SKM-1 treated with dmso at 0.1 percent for 144 hours (cell line): ENCODE measurements at regions not wholly inside any gene's neighbourhood (a gene's known extent, or its start where the extent isn't known, plus 50 kb on each side); places are given as distances from the start of the nearest gene placed in this dataset.
"Not testable (repeated sequence)": the region's sequence is repeated elsewhere in the genome, so short reads cannot be mapped to it uniquely, and the experiment has no call there.

Experiments
- DNase-seq: peaks from one replicate; lab custom pipeline; 2025; ENCODE audit not compliant: unreplicated experiment; lab: John Stamatoyannopoulos, UW

DNA sequence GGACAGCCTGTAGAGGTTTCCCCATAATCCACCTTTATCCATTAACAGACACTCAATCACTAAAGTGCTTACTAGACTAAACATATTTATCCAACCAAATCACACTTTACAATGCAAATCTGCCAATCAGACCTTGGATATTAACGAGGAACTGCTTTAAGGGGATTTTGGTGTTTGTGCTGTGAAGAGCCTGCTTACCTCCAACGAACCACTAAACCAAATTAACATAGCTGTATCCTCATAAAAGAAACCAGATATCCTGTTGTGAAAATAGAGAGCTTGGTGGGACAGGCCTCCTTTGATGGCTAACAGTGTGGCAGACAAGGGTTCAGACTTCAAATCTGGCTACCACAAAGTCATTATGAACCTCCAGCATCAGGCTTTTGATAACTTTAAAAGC is 252.6 kb upstream of the HAND2 start:
- DNase-seq, result no peak

- DNase-seq, result no peak
Observed at GRCh38 chr4:173777921-173778320, 247.9 kb upstream of the HAND2 start.

DNA sequence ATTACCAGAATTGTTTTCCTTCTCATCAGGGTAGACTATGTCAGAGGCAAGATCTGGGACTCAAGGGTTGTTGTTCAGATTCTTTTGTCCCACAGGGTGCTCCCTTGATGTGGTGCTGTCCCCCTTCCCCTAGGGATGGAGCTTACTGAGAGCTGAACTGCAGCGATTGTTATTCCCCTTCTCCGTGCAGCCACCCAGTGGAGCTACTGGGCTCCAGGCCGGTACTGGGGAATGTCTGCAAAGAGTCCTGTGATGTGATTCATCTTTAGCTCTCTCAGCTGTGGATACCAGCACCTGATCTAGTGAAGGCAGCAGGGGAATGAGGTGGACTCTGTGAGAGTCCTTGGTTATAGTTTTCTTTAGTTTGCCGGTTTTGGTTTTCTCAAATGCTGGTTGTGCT is 247.4 kb upstream of the HAND2 start:
- DNase-seq, result no peak

- DNase-seq, result no peak
Observed at GRCh38 chr4:173769568-173769967, 239.5 kb upstream of the HAND2 start.

DNA sequence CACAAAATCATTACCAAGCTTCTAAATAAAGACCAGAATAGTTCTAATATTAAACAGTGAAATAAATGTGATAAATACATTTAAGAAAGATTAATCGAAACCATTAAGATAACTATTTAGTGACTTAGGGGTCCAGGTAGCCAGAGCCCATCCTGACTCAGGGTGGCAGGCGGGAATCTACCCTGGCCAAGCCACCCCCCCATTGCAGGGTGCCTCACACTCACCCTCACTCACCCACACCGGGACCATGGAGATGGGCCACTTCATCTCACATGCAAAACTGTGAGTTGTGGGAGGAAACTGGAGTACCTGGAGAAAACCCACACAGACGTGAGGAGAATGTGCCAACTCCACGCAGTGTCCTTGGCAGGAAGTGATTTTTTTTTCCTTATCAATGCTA is 237.6 kb upstream of the HAND2 start:
- no peak for DNase-seq

DNA sequence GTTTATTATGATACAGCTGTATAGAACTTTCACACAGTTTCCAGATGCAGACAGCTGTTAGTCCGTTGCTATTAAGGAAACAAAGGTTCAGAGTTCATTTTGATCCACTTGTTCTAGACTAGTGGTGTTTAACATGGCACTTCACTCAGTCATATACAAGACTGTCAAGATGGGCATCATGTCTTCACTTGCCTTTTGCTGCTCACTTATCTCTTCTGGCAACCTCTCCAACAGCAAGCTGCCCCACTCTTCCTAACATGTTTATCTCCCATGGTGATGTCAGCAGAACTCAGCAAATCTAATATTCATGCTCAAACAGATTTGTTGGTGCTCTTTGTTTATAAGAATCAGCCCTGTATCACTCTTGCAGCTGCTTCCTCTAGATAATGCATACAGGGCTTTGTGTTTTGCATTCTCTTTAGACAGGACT is 236.2 kb upstream of the HAND2 start:
- no peak for DNase-seq

DNA sequence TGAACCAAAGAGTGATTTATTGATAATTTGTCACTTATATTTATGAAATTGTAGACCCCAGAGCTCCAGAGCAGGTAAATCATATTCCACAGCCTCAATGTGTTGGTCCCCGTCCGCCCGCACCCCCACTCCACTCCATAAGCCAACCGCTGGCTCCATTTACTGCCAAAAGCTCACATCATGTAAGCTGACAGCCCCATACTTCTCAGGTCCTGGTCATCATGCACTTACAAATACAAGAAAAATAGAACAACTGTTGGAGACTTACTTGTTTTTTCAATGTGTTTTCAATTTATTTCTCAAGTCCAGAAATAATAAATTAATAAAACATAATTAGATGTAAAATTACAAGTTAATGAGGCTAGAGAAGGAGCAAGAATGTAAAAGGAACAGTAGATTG is 235.7 kb upstream of the HAND2 start:
- DNase-seq, result no peak

DNA sequence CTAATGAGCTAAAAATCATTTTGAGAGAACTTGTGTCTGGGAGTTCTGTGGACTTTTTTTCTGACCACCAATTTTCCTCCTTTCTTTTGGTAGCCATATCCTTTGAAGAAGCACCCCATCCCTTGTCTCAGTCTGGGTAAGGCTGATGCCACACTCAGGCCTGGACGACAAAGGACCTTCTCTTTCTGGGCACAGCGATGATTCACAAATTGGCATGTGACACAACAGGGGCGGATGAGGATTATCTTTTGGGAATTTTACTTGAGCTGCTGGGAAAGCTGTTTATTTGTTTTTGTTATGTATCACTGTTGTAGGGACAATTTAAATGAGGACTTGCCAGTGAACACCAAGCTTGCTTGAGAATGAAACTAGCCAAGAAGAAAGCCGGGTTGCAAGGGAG is 233.4 kb upstream of the HAND2 start:
- no peak for DNase-seq

DNA sequence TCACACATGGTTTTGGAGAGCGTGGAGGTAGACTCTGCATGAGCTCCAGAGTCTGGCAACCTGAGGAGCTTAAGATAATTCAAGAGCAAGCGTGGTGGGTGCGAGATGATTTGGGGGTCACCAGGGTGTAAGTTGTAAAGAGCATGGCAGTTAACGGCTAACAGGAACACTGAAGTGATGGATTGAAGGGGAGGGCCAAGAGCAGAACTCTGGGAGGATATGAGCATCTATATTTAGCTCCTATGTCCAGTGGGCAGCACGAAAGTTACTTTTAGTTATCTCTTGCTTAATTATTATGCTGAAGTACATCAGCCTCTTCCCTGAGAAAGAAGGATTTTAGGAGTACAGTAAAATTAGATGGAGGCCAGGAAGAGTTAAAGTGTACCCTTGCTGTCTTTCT is 231.9 kb upstream of the HAND2 start:
- DNase-seq, result no peak

DNA sequence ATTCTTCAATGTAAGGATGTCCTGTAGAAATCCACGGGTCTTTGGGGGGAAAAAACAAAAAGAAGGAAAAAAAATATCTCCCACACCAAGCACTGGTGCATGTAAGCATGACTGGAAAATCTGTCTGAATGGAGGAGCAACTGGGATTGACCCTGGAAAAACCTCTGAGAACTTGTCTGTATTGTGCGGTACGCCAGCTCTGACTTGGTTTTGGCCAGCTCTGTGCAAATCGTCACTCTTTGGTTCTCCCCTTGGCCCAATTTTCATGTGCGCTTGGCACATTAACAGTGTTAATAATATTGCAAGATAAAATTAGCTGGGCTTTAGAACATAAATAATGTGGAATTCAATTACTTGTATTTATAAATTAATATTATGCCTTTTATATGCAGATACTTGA is 231.2 kb upstream of the HAND2 start:
- DNase-seq, result no peak

DNA sequence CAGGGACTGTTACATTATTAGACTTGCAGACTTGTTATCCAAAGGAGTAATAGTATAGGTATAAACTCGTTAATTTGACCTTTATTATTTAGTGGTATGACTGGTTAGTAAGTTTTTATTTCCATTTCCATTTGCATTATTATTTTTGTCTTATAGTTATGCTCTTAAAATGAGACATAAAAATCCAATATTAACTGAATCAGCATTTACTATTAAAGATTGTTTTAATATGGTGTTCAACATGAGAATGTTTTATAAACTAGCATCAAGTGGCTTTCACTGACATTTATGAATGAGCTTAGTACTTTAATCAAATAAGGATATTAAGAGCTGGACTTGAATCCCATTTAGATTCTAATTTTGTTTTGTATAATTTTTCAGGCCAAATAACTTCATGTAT is 228.1 kb upstream of the HAND2 start:
- no peak for DNase-seq

DNA sequence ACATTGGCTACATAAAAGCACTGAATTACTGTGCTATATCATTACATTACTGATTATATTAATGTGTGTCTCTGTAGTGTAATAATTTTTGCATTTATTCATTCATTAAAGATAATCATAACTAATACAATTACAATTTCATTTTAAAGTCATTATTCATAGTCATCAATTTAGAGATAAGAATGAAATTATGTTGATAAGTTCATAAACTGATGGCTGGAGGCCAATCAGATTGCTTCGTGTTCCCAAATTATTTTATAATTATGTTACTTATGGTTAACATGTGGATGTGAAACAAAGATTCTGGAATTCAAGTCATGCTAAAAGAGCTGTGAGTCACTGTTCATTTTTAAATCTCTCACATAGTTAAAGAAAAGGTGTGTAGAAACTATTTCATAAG is 223.4 kb upstream of the HAND2 start:
- no peak for DNase-seq

DNA sequence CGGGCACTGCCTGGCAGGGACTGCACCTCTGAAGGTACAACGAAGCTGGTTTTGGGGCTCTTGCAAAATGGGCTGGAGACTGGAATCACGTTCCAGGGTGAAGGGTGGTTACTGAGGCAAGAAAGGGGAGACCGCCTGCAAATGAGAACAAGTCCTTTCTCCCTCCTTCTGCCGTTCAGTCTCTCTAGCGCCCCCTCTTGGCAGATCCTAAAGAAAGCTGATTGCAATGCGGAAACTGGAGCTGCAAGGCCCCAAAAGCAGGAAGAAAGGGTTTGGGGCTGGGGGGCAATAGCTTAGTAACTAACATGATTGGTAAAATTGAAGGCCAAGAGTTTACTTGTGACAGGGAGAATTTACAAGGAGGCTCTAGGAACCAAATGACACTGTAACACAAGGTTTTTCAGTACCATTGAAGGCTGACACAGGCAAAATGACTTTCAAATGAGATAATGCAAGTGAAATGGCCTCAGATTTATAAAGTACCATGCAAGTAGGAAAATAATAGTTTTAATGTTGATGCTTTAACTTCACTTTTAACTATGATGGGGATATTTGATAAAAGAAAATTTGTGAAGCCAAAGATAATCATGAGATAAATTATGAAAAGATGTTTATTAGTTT is 222.7 kb upstream of the HAND2 start:
- peak; percentile 23 for DNase-seq

DNA sequence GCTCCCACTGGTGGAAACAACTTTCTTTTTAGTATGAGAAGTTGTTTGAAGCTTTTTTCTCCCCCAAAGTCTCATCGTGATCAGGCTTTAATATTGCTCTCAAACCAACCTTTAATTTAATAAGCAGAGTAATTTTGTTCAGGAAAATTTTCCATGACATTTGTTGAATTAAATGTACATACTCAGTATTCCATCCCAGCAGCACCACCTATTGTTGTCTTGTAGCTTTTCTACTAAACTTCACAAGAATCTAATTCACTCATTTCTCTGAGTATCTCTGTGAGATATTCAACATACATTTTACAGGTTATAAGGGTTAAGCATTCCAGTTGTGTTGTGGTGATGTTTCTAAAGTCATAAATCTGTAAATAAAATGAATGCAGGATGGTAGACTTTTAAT is 218.3 kb upstream of the HAND2 start:
- DNase-seq, result no peak

GRCh38 chr4:173747537-173748257 is 217.7 kb upstream of the HAND2 start:
- DNase-seq, result no peak

GRCh38 chr4:173746424-173746823 is 216.4 kb upstream of the HAND2 start:
- no peak for DNase-seq

DNA sequence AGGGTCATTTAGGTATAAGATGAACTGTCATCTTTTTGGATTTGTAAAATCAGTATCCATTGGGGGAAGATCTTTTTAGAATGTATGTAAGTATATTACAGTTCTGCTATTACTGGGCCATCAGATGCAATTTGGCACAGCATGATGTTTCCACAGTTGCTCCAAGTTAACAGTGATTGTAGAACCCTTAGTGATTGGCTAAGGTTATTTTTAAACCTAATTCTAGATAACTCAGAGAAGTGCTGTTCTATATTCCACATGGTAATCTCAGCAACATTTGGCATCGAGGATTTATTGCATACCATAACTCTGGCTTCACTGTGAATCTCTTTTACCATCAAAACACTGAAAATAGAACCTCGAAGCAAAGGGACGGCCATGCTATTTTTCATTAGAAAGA is 215.7 kb upstream of the HAND2 start:
- no peak for DNase-seq

GRCh38 chr4:173736840-173737239 is 206.8 kb upstream of the HAND2 start:
- no peak for DNase-seq

DNA sequence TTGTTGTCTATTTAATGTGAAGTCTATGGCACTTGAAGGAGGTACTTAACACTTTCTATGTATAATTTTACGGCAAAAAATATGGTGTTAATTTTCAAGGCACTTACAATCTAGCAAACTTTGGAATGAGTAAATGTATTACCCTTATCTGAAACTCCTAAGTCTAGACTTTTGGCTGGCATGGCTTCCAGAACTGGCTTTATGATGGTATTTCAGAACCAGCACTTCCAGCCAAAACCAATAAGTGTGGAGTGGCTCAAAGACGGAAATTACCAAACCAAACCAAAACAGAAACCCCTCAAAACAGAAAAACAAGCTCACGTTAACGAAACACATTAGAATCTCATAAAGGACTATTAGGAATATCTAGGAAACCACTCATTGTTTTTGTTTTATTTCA is 205.6 kb upstream of the HAND2 start:
- DNase-seq, result no peak

DNA sequence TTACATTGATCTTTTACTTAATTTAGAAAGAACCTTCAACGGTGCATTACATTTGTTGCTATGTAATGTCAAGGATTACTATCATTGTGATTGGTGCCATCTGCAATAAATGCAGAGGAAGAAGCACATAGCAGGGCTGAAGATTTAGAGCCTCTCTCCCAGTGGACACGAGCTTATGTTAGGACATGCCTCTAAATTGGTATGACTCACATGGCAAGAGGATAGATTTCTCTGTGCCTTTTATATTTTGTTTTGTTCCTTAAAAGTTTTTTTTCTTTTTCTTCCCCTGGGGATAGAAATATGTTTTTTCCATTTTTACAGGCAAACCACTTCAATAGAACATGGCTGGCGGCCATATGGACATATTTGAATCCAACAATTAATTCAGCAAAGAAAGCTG is 205.0 kb upstream of the HAND2 start:
- no peak for DNase-seq

GRCh38 chr4:173731257-173731656 is 201.2 kb upstream of the HAND2 start:
- DNase-seq, result no peak

DNA sequence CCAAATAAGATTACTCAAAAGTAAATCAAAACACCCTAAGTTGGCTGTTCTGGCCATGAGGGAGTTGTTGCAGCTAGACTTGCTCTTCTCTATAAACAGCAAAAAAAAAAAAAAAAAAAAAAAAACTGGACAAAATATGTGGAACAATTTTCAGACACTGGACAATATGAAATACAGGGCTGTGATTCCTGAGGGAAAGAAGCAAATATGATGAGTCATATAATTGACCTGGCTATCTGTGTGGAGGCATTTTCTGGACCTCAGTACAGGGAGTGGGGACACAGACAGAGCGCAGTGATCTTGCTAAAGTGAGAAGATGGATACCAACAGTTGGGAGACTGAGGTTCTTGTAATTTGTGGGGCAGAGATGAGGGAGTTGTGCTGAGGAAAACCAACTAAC is 192.0 kb upstream of the HAND2 start:
- DNase-seq, result no peak

DNA sequence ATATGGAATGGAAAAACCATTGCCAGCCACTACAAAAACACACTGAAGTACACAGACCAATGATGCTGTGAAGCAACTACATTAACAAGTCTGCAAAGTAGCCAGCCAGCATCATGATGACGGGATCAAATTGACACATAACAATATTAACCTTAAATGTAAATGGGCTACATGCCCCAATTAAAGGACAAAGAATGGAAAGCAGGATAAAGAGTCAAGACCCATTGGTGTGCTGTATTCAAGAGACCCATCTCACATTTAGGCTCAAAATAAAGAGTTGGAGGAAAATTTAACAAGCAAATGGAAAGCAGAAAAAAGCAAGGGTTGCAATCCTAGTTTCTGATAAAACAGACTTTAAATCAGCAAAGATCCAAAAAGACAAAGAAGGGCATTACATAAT is 188.5 kb upstream of the HAND2 start:
- DNase-seq, result not testable (repeated sequence)
